ENCODE measurements at regions not wholly inside any gene's neighbourhood (a gene's known extent, or its start where the extent isn't known, plus 50 kb on each side); places are given as distances from the start of the nearest gene placed in this dataset.

DNA sequence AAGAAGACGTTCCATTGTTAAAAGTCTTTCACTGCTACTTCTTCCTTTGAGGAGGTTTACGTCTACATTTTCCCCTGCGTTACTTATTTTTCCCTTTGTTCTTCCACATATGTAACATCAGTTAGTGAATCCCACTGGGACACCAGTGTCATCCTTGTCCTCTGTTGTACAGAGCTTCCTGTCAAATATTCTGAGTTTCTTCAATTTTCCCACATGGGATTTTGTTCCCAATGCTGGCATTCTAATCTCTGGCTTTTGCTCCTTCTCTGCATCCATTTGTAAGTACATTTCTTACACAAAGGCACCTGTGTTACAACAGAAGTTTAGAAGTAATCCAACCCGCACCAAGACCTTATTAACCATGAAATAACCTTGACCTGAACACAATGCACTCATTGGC, 627.4 kb upstream of the PFKP start:
- DNase-seq (ENCODE audit: low read depth), result no peak

DNA sequence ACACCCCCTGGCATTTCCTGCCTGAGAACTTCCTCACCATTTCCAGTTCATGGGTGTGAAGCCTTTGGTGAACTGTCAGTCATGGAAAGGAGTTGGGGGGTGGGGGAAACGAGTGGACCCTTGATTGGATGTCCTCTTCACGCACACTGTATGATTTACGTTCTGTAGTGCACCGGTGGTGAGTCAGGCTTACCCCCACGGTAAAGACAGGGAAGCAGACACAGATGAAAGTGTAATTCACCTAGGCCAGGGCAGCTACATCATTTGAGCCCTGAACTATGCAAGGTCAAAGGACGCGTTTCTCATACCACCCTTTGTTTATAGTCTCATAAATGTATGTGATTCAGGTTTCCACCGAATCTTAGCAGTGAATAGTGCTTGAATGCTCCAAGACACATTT, 628.3 kb upstream of the PFKP start:
- DNase-seq (ENCODE audit: low read depth), result no peak

DNA sequence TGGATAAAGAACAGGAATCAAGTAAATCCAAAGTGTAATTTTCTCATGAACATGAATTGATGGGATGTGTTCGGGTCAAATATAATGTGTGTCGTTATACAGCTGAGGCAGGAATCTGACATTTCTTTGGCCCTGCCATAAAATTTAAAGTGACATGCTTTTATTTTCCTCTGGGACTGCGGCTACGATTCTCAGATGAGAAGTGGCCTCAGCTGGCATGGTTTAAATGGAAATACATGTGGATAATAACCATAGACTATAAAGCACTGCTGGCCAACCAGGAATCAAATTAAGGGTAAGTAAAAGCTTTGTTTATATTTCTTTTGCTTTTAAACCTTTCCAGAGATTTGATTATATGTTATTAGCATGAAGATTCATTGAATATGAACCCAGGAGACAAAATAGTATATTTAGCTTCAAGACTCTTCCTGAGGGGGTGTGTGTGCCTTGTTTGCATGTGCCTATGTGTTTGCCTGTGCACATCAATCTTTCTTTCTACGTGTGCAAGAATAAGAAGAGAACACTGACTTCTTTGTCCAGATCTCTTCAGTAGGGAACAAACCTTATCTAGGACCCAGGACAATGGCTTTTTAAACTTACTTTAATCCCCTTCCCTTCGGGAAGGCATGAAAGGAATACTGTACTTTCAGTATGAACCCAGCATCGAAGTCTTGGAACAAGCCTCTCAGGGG, 629.0 kb upstream of the PFKP start:
- no peak for DNase-seq (ENCODE audit: low read depth)

DNA sequence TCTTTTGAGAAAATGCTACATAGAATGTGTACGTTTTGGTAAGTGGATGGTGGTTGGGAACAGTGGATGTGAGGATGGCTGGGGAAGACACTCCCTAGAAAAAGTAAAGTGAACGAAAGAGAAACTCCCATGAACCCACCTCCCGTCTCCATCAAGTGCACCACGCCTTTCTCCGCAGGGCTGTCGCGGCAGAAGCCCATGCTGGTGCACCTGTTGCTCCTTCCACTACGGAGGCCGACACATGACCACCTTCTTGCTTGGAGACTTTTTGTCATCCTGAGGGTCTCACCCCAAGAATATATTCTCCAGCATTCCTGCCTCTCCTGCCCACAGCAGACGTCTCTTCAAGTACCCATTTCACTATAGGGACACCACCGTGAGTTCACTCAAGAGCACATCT, 630.4 kb upstream of the PFKP start:
- no peak for DNase-seq (ENCODE audit: low read depth)

DNA sequence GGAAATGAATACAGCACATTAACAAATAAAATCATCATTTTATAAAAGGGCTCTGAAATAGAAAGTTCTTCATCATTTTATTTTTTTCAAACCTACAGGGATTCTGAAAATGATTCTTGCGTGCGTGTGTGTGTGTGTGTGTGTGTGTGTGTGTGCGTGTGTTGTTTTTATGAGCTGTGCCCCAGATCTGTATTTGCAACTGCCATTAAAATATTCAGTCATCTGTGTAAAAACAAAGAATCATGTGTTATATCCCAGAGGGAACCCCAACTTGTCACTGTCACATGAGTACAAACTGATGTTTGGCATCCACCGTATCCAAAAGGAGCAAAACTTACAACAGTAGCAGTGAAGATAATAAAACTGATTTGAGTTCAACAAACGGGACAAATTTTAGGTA, 635.4 kb upstream of the PFKP start:
- no peak for DNase-seq (ENCODE audit: low read depth)

DNA sequence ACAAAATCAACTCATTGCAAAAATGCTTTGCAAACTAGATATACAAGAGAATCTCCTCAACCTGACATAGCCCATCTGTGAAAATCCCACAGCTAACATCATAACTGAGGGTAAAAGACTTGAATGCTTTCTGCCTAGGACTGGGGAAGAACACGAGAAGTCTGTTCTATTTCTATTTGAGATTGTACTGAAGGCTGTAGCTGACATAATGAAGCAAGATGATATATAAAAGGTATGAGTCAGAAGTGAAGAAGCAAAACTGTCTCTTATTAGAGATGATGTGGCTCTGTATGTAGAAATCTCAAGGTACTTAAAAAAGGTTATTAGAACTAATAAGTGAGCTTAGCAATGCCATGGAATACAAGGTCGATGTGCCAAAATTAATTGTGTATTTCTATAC, 639.9 kb upstream of the PFKP start:
- no peak for DNase-seq (ENCODE audit: low read depth)

DNA sequence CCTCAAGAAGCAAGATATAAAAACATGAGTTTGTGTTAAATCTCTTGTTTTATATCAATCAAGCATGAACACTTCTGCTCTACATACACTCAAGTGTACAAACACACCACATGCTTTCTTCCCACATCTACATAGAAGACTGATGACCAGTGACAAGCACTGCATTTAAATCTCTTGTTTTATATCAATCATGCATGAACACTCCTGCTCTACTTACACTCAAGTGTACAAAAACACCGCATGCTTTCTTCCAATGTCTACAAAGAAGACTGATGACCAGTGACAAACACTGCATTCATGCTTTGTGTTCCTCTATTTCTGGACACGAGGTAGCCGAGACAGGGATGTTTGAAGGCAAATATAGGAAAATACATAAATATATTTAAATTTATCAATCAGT, 642.0 kb upstream of the PFKP start:
- no peak for DNase-seq (ENCODE audit: low read depth)

DNA sequence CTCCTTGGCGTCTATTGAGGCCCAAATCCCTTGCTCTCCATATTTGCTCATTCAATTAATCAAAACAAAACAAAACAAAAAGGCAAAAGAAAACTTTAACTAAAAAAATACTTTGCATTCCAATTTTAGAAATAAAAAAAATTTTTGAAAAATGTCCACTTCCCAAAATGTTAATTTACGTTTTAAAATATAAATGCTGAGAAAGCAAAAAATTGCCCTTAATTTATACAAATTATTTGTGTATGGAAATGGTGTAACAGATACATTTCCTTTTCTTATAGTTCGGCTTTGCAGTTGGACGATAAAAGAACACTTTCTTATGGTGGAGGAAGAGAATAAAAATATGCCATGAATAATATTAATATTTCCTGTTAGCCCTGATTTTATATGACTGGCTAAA, 652.8 kb upstream of the PFKP start:
- DNase-seq (ENCODE audit: low read depth), result no peak

DNA sequence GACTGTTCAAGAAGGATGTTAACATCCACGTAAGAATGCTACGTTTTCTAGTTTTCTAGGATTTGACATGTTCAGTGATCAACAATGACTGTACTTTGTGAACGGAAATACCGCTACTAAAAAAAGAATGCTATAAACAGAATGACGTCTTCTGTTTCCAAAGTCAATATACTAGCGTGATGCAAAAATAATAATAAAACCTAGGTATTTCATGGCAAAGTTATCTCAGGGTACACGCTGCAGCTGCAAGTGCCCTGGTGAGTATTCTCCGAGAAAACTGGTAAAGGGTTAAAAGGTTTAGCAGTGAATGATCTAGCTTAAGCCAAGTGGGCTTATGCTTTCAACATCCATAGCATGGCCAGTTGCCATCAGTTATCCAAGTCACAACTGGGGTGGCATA, 653.3 kb upstream of the PFKP start:
- DNase-seq (ENCODE audit: low read depth), result no peak

DNA sequence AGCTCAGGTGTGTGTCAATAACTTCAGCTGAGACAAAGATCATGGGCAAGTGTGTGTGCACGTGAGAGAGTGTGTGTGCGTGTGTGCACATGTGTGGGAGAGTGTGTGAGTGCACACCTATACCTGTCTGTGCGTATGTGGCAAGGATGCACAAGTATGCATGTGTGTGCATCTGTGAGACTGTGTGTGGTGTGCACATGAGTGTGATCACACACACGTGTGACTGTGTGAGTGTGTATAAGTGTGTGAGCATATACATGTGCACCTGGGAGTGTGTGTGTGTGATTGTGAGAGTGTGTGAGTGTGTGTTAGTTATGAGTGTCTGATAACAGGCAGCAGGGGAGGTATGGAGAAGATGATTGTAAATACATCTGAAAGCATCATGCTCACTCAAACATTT, 657.3 kb upstream of the PFKP start:
- DNase-seq (ENCODE audit: low read depth), result no peak

DNA sequence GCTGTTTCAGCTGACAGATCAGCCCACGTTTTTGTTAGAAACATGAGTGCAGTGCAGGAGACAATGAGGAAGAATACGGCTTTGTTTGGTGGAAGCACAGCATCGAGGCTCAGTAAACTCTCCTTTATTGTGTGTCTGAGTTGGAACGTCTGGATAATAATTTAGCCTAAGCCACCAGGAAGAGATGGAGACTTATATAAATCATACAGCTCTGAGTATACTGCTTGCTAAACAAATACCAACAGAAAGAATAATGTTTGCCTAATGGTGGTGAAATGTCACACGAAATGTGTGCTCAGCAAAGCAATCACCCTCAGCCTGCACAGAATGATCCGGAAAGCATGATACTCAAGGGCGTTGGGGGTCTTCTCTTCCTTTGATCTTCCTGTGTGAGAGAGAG, 664.1 kb upstream of the ADARB2 start:
- no peak for DNase-seq (ENCODE audit: low read depth)

DNA sequence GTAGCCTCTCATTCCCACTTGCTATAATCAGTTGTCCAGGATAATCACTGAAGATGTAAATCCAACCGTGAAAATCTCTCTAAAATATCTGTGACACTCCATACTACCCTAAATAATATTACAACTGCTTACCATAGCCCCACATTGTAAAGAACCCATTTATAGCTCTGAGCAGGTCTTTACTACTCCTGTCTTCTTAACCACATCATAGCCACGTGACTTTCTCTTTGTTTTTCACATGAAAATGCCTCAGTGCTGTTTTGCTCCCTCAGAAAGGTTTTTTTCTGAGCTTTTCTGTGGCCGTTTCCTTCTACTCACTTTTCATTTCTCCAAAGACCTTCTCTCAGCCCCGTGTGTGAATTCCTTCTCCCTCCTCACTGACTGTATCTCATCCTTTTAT, 662.2 kb upstream of the ADARB2 start:
- DNase-seq (ENCODE audit: low read depth), result no peak

DNA sequence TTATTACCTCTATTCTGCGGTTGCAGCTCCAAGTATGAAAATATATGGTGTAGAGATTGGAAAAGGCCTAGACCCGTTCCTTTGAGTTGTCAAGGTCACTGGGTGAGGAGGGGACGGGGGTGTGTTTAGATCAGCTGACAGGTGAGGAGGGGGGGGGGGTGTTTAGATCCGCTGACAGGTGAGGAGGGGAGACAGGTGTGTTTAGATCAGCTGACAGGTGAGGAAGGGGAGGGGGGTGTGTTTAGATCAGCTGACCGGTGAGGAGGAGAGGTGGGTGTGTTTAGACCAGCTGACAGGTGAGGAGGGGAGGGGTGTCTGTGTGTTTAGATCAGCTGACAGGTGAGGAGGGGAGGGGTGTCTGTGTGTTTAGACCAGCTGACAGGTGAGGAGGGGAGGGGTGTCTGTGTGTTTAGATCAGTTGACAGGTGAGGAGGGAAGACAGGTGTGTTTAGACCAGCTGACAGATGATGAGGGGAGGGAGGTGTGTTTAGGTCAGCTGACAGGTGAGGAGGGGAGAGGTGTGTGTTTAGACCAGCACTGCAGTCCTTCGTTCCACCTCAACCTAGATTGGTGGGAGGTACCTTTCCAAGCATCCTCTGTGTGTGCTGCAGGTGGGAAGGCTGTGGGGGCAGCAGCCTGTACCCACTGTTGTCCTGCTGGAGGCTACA, 655.0 kb upstream of the ADARB2 start:
- no peak for DNase-seq (ENCODE audit: low read depth)

DNA sequence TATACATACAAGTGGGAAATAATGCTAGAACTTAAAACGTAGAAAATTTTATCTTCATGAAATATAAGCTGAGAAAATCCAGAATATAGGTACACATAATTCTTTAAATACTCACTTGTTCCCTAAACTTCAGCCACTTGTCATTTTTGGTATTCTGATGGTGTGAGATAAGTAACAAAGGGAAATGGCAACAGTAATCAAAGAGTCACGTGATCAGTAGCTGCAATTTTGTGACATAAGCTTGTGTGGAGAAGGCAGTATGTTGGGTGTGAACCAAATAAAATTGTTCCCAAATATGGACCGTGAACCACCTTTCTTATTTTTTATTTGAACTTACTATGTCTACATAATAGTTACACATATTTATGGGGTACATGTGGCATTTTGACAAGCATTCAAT, 650.3 kb upstream of the ADARB2 start:
- DNase-seq (ENCODE audit: low read depth), result no peak

DNA sequence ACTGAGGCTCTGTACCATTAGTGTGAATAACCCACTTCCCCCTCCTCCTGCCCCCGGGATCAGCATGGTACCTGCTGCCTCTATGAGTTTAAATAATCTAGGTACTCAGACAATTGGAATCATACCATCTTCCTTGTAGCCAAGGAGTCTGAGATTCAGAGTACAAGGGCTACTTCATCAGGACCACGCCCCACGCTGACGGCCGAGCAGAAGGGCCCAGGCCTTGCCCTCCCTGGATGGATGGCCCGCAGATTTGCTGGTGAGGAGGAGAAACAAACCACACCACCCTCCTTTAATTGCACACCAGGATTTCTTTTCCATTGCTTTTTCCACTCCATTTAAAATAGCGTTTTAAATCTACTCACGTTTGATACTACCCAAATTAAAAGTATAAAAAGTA, 649.9 kb upstream of the ADARB2 start:
- no peak for DNase-seq (ENCODE audit: low read depth)

DNA sequence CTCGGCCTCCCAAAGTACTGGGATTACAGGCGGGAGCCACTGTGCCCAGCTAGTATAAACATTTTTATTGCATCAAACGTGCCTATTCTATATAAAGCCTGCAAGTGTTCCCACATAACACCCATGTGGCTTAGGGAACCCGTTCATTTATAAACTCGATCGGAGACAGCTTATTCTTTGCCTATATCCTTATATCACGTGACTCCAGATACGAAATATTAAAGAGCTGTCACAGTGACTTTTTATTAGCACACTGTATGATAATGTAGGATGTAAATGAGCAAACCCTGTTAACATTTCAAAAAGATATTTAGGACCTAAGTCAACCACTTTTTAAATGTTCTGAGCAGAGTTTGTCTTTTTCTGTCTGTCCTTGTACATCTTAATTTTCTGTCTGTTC, 642.9 kb upstream of the ADARB2 start:
- DNase-seq (ENCODE audit: low read depth), result no peak

DNA sequence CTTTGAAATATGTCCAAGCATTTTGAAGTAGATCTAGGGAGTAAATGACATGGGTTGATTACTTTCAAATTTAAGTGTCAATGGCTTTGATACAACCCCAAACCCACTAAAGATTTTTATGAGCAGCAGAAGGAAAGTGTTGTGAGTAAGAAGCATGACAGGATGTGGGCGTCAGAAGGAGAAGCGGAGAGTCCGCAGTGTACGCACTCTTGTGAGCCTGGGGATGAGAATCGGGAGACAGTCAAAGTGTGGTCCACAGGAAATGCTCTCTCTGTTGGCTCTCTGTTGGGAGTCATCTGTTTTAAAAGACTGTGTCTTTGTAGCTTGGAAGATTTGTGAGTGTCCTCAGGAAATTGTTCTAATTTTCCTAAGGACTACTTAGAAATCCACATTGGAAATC, 629.8 kb upstream of the ADARB2 start:
- no peak for DNase-seq (ENCODE audit: low read depth)

DNA sequence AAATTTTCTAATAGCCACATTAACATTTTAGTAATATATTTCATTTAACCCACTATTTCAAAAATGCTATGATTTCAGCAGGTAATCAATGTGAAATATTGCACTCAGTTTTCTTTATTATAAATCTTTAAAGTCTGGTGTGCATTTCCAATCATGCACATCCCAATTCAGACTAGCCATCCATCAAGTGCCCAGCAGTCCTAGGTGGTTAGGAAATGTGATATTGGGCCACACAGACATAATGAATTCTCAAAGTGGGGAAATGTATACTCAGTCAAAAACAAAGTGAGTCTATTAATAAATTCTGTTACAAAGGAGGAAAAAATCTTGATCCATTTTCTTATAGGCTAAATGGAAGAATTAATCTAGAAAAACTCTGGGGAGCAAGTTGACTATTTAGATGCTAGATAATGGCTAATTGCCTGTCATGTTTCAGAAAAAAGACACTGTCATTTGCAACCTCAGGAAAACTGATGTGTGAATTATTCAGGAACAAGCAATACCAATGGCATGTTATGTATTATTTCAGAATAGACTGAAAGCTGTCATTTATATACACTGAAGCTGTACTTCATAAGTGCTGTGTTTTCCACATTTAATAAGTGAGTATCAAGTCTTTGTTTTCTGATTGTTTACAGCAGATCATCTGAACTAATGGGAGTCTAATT, 629.1 kb upstream of the ADARB2 start:
- DNase-seq (ENCODE audit: low read depth), result no peak

DNA sequence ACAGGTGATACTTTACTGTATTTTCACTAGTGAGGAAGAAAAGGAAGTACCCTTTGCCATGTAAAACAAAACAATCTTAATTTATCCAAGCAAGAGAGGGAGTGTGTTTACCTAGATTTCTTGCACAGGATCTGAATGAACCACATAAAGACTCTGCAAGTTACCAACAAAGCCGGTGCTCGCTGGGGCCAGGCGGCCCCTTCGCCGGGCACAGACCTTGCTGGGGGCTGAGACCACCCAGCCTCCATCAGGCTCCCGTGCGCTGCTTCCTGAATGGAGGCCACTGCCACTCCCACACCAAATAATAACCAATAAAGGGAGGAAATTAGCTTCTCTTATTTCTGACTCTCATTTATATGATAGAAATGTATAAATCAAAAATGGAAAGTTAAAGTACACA, 625.0 kb upstream of the ADARB2 start:
- DNase-seq (ENCODE audit: low read depth), result no peak

DNA sequence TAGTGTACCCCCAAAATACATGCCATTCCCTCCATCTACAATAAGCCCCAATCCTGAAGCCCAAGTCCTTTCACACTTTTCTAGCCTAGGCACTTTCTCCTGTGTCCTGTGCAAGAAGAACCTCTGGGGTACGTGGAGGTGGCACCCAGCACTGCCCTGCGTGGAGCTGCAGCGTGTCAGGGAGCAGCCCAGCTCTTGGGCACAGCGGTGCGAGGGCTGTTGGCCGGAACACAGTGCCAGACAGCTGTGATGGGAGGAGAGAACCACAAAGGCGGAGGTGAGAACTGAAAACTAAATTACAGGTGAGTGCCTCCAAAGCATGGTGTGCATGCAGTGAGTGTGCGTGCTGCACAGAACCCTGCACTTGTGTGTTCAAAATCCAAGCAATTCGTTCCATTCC, 621.3 kb upstream of the ADARB2 start:
- DNase-seq (ENCODE audit: low read depth), result no peak

DNA sequence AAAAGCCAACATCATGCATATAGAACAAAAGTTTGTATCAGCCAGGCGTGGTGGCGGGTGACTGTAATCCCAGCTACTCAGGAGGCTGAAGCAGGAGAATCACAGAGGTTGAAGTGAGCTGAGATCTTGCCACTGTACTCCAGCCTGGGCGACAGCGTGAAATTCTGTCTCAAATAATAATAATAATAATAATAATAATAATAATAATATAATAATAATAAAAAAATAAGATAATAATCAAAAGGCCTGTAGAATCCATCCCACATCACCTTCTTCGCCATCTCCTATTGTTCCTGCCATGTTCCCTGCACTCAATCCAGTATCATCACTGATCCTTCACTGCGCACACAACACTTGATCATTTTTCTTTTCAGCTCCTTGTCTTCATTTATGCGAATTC, 619.3 kb upstream of the ADARB2 start:
- DNase-seq (ENCODE audit: low read depth), result no peak

DNA sequence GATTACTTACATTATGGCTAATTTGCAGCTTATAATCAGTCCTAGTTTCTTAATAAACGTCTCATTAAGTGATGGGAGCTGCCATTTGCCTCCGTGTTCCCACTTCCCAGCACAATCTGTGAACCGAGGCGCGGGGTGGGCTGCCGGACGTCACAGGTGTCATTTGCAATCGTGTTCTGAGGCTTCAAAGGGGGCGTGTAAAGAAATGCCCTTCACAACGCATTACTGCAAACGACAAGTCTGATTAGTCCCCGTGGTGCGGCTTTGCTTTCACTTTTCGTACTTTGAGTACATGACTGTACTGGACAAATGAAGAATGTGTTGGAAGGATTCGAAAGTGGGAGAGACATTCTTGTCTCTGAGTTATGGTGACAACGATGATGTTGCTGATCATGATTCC, 614.2 kb upstream of the ADARB2 start:
- no peak for DNase-seq (ENCODE audit: low read depth)

DNA sequence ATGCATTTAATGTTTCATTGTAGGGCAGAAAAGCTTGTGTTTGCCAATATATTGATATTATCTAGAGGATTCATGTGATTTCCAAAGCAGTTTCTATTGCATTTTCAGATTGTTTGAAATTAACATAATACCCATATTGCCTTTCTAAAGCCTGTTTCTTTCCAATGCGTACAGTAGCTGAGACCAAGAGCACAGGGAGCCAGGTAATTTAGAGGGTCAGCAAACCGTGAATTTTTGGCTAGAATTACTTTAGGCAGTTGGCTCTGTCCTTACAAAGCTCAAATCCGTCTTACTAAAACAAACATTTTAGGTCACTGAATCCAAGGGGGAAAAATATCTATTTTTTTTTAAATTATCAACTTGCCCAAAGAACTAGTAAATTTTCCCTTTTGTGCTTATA, 604.9 kb upstream of the ADARB2 start:
- DNase-seq (ENCODE audit: low read depth), result no peak
